ENCODE measurements at regions not wholly inside any gene's neighbourhood (a gene's known extent, or its start where the extent isn't known, plus 50 kb on each side); places are given as distances from the start of the nearest gene placed in this dataset.

DNA sequence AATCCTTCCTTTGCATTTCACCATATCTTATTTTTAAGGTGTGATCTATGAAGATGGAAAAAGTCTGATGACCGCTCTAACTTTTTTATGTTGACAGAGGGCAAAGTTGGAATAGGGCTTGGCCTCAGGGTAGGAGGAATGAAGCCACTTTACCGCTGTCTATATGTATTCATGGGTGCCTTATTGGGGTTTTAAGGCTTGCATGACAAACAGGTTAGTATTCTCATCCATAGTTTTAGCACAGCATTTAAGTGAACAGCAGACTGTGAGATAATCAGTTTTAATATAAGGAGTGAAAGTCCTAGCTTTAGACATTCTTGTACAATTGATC is 81.7 kb upstream of the BMP2K start:
- TF ChIP-seq CTCF (IDR thresholded peaks at IDR 0.05; ENCODE audit: insufficient read depth, low read length) (no peak), POLR2AphosphoS5 (IDR thresholded peaks at IDR 0.05; ENCODE audit: low read depth) (no peak), SPI1 (IDR thresholded peaks at IDR 0.05; ENCODE audit: borderline replicate concordance, low read depth) (no peak)
- TF ChIP-seq, protein P1, sequence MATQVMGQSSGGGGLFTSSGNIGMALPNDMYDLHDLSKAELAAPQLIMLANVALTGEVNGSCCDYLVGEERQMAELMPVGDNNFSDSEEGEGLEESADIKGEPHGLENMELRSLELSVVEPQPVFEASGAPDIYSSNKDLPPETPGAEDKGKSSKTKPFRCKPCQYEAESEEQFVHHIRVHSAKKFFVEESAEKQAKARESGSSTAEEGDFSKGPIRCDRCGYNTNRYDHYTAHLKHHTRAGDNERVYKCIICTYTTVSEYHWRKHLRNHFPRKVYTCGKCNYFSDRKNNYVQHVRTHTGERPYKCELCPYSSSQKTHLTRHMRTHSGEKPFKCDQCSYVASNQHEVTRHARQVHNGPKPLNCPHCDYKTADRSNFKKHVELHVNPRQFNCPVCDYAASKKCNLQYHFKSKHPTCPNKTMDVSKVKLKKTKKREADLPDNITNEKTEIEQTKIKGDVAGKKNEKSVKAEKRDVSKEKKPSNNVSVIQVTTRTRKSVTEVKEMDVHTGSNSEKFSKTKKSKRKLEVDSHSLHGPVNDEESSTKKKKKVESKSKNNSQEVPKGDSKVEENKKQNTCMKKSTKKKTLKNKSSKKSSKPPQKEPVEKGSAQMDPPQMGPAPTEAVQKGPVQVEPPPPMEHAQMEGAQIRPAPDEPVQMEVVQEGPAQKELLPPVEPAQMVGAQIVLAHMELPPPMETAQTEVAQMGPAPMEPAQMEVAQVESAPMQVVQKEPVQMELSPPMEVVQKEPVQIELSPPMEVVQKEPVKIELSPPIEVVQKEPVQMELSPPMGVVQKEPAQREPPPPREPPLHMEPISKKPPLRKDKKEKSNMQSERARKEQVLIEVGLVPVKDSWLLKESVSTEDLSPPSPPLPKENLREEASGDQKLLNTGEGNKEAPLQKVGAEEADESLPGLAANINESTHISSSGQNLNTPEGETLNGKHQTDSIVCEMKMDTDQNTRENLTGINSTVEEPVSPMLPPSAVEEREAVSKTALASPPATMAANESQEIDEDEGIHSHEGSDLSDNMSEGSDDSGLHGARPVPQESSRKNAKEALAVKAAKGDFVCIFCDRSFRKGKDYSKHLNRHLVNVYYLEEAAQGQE (IDR thresholded peaks at IDR 0.05; ENCODE audit: insufficient replicate concordance, low read depth), result no peak
